Sigmoid colon (tissue), 3 donors: ENCODE measurements at regions not wholly inside any gene's neighbourhood (a gene's known extent, or its start where the extent isn't known, plus 50 kb on each side); places are given as distances from the start of the nearest gene placed in this dataset.

Experiments
- POLR2A ChIP-seq, 2 donors: fragments of 450-650 bp; IDR thresholded peaks; one replicate each; pipeline ENCODE4 v1.6.1; 2016; ENCODE audit warnings: antibody characterized with exemption in 2 of 2, mild to moderate bottlenecking in 2 of 2, moderate library complexity in 2 of 2
- TF ChIP-seq, protein P1 (sequence below), 4 experiments: fragments of 450-650 bp in 3 of 4; fragments of 200-600 bp in 1 of 4; IDR thresholded peaks; one replicate each; pipeline ENCODE4 v1.5.1; 2016 to 2019; ENCODE audit warnings: antibody characterized with exemption in 4 of 4, mild to moderate bottlenecking in 3 of 4, moderate library complexity in 2 of 4

GRCh38 chr14:101374373-101375338, 186.6 kb upstream of the DIO3 start:
- TF ChIP-seq POLR2A (IDR thresholded peaks at IDR 0.05), result no peak
- TF ChIP-seq, protein P1, sequence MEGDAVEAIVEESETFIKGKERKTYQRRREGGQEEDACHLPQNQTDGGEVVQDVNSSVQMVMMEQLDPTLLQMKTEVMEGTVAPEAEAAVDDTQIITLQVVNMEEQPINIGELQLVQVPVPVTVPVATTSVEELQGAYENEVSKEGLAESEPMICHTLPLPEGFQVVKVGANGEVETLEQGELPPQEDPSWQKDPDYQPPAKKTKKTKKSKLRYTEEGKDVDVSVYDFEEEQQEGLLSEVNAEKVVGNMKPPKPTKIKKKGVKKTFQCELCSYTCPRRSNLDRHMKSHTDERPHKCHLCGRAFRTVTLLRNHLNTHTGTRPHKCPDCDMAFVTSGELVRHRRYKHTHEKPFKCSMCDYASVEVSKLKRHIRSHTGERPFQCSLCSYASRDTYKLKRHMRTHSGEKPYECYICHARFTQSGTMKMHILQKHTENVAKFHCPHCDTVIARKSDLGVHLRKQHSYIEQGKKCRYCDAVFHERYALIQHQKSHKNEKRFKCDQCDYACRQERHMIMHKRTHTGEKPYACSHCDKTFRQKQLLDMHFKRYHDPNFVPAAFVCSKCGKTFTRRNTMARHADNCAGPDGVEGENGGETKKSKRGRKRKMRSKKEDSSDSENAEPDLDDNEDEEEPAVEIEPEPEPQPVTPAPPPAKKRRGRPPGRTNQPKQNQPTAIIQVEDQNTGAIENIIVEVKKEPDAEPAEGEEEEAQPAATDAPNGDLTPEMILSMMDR (IDR thresholded peaks at IDR 0.05), result no peak
